Right forelimb (tissue), 1 donor: ENCODE measurements at regions not wholly inside any gene's neighbourhood (a gene's known extent, or its start where the extent isn't known, plus 50 kb on each side); places are given as distances from the start of the nearest gene placed in this dataset.
A peak's percentile ranks its signal among the peaks of the same experiment; 100 is the strongest.

ENCODE experiments used
- DNase-seq: peaks from one replicate; pipeline ENCODE4 v3.0.0-alpha.2; 2018

GRCh38 chr21:14869984-14870852, 194.6 kb downstream of the NRIP1 start:
- DNase-seq = no peak

- DNase-seq = no peak
Measured at GRCh38 chr21:14866859-14867765, 197.7 kb downstream of the NRIP1 start.

GRCh38 chr21:14864211-14865021, 200.4 kb downstream of the NRIP1 start:
- peak; percentile 63 for DNase-seq

GRCh38 chr21:14863745-14864210, 201.0 kb downstream of the NRIP1 start:
- DNase-seq = no peak

- no peak for DNase-seq
Measured at GRCh38 chr21:14862794-14863720, 201.7 kb downstream of the NRIP1 start.

GRCh38 chr21:14858311-14858710, 206.5 kb downstream of the NRIP1 start:
- DNase-seq = no peak

GRCh38 chr21:14857529-14857928, 207.3 kb downstream of the NRIP1 start:
- DNase-seq = no peak

- no peak for DNase-seq
Measured at GRCh38 chr21:14850394-14850793, 214.4 kb downstream of the NRIP1 start.

GRCh38 chr21:14846621-14847020, 218.2 kb downstream of the NRIP1 start:
- no peak for DNase-seq

GRCh38 chr21:14844001-14844400, 220.8 kb downstream of the NRIP1 start:
- no peak for DNase-seq

- no peak for DNase-seq
Measured at GRCh38 chr21:14842601-14843000, 222.2 kb downstream of the NRIP1 start.

- no peak for DNase-seq
Measured at GRCh38 chr21:14841511-14842472, 223.0 kb downstream of the NRIP1 start.

- DNase-seq = no peak
Measured at GRCh38 chr21:14838400-14838799, 226.4 kb downstream of the NRIP1 start.

- DNase-seq = no peak
Measured at GRCh38 chr21:14836950-14837349, 227.8 kb downstream of the NRIP1 start.

- DNase-seq = no peak
Measured at GRCh38 chr21:14833666-14834351, 231.0 kb downstream of the NRIP1 start.

GRCh38 chr21:14833241-14833640, 231.6 kb downstream of the NRIP1 start:
- no peak for DNase-seq

- no peak for DNase-seq
Measured at GRCh38 chr21:14830307-14830706, 234.5 kb downstream of the NRIP1 start.

- no peak for DNase-seq
Measured at GRCh38 chr21:14829685-14830084, 235.1 kb downstream of the NRIP1 start.

- no peak for DNase-seq
Measured at GRCh38 chr21:14827468-14827867, 237.3 kb downstream of the NRIP1 start.

- no peak for DNase-seq
Measured at GRCh38 chr21:14826630-14827029, 238.2 kb downstream of the NRIP1 start.
